ENCODE measurements at regions not wholly inside any gene's neighbourhood (a gene's known extent, or its start where the extent isn't known, plus 50 kb on each side); places are given as distances from the start of the nearest gene placed in this dataset.

GRCh38 chr7:52270301-52270700 lies 765.1 kb upstream of the POM121L12 start:
- TF ChIP-seq CTCF (IDR thresholded peaks at IDR 0.05) (no peak), EZH2 (IDR thresholded peaks at IDR 0.05) (no peak), EZH2phosphoT487 (IDR thresholded peaks at IDR 0.05) (no peak)

Data from neural progenitor cell (in vitro differentiated cells).